NB4 (cell line): ENCODE measurements at regions not wholly inside any gene's neighbourhood (a gene's known extent, or its start where the extent isn't known, plus 50 kb on each side); places are given as distances from the start of the nearest gene placed in this dataset.

Experiments used
- CTCF ChIP-seq: IDR thresholded peaks from one replicate; pipeline ENCODE4 v1.5.1; 2012; ENCODE audit warnings: low read depth, low read length
- POLR2A ChIP-seq: IDR thresholded peaks from 2 replicates; pipeline ENCODE4 v1.6.1; 2011; ENCODE audit warnings: mild to moderate bottlenecking; ENCODE audit not compliant: insufficient read length; ENCODE audit errors: extremely low read depth

- no peak for TF ChIP-seq CTCF
- TF ChIP-seq POLR2A = no peak
Observed at GRCh38 chr15:93917181-93917580, 314.2 kb upstream of the MCTP2 start.
